Right cardiac atrium (tissue), 5 donors: ENCODE measurements at regions not wholly inside any gene's neighbourhood (a gene's known extent, or its start where the extent isn't known, plus 50 kb on each side); places are given as distances from the start of the nearest gene placed in this dataset.
A peak's percentile ranks its signal among the peaks of the same experiment; 100 is the strongest.

Source experiments
- ATAC-seq, 2 donors: fragments of 200-7000 bp; cut with Tn5 transposase; one replicate each; pipeline versions ENCODE4 v1.8.0 to v1.9.1; 2020; ENCODE audit warnings: moderate library complexity in 2 of 2, mild to moderate bottlenecking in 1 of 2
- DNase-seq, 3 donors: peaks; one replicate each; pipeline ENCODE4 v3.0.0-alpha.2; 2020
- H3K27ac ChIP-seq: one replicate; pipeline ENCODE4 v1.5.1; 2013; ENCODE audit warnings: mild to moderate bottlenecking, low read length, control low read depth, moderate library complexity
- H3K27me3 ChIP-seq: one replicate; pipeline ENCODE4 v1.6.1; 2013; ENCODE audit not compliant: control insufficient read depth, insufficient read depth
- H3K4me1 ChIP-seq: one replicate; pipeline ENCODE4 v1.6.1; 2013; ENCODE audit warnings: low read length; ENCODE audit not compliant: control insufficient read depth, insufficient read depth
- H3K4me3 ChIP-seq: one replicate; pipeline ENCODE4 v1.5.1; 2013; ENCODE audit warnings: low read length, control low read depth
- H3K9me3 ChIP-seq: one replicate; pipeline ENCODE4 v1.6.1; 2013; ENCODE audit warnings: low read length; ENCODE audit not compliant: control insufficient read depth
- WGBS: extraction: QIAGEN DNeasy Blood & Tissue Kit; methylation state at CpG from one replicate; pipeline ENCODE4 v1.1.7; 2013; 5-methylcytosine and 5-hydroxymethylcytosine counted together
- intact Hi-C, 4 donors: fragments of 100-400 bp; cut with DNase I; formaldehyde crosslinking; loops; one replicate each; pipeline versions ENCODE4 v1.11.0 to v1.14.0; 2022 to 2023
- donor health status: healthy with polysubstance abuse.
- donor health status: DM: no; HTN: yes; CAD: no.
- donor health status: DM: no; HTN: no; CAD: no.
- donor health status: DM: no; HTN: yes; CAD: no; lungs with severe emphysema.
- donor health status: DM: yes; HTN: yes; CAD: no.

DNA sequence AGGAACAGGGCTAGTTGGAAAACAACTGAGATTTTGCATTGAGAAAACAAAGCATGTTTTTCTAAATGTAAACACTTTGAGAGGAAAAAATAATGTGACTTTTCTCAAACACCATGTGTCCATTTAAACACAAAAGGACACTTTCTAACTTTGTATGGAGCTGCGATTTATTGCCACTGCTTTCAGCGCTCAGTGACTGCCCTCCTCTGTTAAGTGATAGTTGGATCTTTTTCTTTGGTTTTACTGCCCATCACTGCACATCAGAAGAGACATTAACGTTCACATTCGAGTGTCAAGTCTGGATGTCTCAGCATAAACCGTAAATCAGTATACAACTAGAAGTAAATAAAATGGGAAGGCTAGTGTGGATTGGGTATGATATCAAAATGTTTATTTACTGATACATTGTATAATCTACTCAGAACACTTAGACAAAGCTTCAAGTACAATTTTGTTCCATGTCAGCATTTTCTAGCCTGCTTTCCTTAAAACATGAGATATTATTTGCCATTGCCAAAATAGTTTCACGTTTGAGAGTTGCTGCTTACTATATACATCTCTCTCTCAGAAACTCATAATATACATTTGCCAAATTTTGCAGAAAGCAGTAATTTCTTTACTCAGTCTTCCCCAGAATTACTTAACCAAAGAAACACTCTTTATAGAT, 237.6 kb downstream of the IKZF2 start:
- DNase-seq: no peak
- intact Hi-C loops: no loop called here
- no peaks in the 10 kb centered on the region for H3K27me3 ChIP-seq
- no peak overlapping the region for H3K4me3 ChIP-seq
- 66% methylated on average over 6 of the region's 6 CpGs for WGBS
- no peak overlapping the region for H3K27ac ChIP-seq
- ATAC-seq: no peak
- peaks cover 2% of the 10 kb centered on the region for H3K4me1 ChIP-seq
- H3K9me3 ChIP-seq: no peaks in the 10 kb centered on the region

DNA sequence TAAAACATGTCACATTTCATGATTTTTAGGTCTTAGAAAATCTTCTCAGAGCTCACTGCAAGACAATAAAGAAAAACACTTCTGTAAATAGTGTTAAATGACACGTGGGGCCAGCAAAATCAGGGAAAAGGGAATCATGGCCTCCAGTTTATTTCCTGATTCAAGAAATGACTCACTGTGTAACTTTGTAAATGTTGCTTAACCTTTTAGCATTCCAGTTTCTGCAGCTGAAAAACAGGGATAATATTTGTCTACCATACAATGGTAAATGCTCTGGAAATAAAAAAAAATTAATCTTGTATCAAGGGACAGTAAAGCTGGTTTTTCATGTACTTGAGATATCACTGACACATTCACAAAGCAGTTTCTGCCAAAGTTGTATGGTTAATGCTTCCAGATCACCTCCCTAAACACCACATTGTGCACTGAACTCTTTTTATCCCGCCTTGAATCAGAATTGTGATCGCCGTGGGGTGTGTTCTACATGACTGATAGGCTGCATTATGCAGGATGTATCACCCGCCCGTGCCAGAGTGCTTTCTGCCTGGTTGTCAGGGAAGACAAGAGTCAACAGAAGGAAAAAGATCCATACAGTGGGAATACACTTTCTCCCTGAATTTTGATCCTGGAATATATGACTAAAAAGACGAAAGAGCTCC, 238.8 kb downstream of the IKZF2 start:
- no peaks in the 10 kb centered on the region for H3K27me3 ChIP-seq
- H3K9me3 ChIP-seq: no peaks in the 10 kb centered on the region
- peak in 1 of 2 donors; percentile 36 for ATAC-seq
- H3K4me3 ChIP-seq: no peak overlapping the region
- 53% methylated on average over 7 of the region's 7 CpGs for WGBS
- DNase-seq: no peak
- intact Hi-C loops: no loop called here
- H3K4me1 ChIP-seq: peaks cover 2% of the 10 kb centered on the region
- no peak overlapping the region for H3K27ac ChIP-seq

DNA sequence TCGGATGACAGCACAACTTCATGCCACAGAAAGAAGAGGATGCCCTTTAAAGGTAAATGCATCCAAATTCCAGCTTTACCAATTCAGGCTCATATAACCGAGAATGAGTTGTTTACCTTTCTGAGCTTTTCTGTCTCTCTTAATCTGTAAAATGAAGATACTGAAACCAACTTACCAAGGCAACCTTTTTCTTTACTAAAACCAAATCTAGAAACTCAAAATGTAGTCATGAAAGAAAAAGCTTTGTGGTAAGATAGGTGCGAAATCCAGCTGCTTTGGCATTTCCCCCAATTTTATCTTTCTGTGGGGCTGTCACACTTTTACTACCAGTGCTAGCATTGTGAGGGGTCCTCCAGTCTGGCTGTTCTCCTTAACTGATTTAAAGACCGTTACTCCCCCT, 240.4 kb downstream of the IKZF2 start:
- no peak for DNase-seq
- intact Hi-C loops: no loop called here
- ATAC-seq: no peak

DNA sequence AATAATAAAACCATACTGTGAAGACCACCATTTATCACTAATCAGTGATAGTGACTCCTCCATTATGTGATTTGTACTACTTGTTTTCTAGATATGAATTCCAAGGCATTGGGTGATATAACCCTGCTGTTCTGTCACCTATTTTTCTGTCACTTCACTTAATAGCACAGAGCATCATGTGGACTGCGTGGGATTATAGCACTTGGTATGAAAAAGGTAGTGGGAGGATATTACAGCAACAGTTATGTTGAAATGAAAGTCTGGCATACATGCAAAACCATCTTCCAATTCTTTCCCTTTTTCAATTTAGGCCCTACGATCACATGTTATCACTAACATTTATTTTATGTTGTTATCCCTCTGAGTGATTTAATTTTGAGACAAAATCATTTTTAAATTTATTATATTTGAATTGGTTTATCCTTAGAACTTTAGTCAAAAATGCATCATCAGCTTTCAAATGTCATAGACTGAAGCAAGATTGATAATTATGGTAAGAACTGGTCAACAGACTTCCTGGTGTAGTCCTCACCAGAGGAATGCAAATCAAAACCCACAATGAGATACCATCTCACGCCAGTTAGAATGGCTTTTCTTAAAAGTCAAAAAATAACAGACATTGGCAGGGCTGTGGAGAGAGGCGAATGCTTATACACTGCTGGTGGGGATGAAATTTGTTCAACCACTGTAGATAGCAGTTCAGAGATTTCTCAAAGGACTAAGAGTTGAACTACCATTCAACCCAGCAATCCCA, 242.6 kb downstream of the IKZF2 start:
- no peak for DNase-seq
- no peak for ATAC-seq
- intact Hi-C loops: no loop called here
- Histone ChIP-seq H3K27me3 (no peaks in the 10 kb centered on the region), H3K9me3 (no peaks in the 10 kb centered on the region), H3K4me1 (peaks cover 2% of the 10 kb centered on the region), H3K4me3 (no peak overlapping the region), H3K27ac (no peak overlapping the region)
- 73% methylated on average over 4 of the region's 4 CpGs for WGBS

More for the DNA sequence above, 240.4 kb downstream of the IKZF2 start:
- no peaks in the 10 kb centered on the region for H3K27me3 ChIP-seq
- WGBS: 86% methylated on average over 4 of the region's 4 CpGs
- no peak overlapping the region for H3K4me3 ChIP-seq
- no peak overlapping the region for H3K27ac ChIP-seq
- H3K4me1 ChIP-seq: peaks cover 2% of the 10 kb centered on the region
- H3K9me3 ChIP-seq: no peaks in the 10 kb centered on the region

DNA sequence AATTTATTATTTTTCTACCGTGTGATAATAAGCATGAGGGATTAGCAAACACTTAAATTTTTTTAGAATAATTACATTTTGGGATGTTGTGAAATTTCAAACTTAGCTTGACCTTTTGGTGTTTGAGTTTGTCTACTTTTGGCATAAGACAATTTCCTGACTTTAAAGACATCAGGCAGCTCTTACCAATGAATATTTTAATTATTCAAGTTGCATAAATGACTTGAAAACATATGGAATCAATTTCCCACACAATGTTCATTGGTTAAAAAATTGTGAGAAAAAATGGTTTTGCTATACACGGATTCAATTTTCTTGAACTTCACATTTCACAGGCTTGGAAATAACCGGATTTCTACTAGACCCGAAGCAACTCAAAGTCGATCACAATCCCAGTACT, 243.4 kb downstream of the IKZF2 start:
- no peaks in the 10 kb centered on the region for H3K9me3 ChIP-seq
- 82% methylated on average over 5 of the region's 5 CpGs for WGBS
- intact Hi-C loops: no loop called here
- DNase-seq (no peak), ATAC-seq (no peak)
- H3K27me3 ChIP-seq: no peaks in the 10 kb centered on the region
- no peak overlapping the region for H3K27ac ChIP-seq
- H3K4me1 ChIP-seq: peaks cover 2% of the 10 kb centered on the region
- no peak overlapping the region for H3K4me3 ChIP-seq

DNA sequence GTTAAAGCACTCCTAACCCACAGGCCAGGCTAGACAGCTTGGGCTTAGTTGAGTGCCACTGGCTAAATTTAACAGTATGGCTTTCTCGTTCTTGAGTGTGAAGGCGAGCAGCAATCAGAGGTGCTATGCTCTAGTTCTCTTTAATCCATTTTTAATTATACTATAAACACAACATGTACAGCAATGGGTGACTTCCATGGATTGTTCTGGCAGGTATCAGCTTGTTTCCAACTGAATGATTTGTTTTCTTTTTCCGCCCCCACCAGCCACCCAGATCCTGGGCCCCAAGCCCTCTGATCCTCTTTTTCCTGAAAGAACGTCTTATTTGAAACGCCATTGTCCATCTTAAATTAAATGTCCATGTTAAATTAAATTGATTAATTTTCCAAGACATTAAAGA, 244.8 kb downstream of the IKZF2 start:
- Histone ChIP-seq H3K27ac (no peak overlapping the region), H3K9me3 (no peaks in the 10 kb centered on the region), H3K27me3 (no peaks in the 10 kb centered on the region), H3K4me1 (no peaks in the 10 kb centered on the region), H3K4me3 (no peak overlapping the region)
- DNase-seq: no peak
- ATAC-seq: no peak
- intact Hi-C loops: no loop called here
- WGBS: 79% methylated on average over 5 of the region's 5 CpGs

DNA sequence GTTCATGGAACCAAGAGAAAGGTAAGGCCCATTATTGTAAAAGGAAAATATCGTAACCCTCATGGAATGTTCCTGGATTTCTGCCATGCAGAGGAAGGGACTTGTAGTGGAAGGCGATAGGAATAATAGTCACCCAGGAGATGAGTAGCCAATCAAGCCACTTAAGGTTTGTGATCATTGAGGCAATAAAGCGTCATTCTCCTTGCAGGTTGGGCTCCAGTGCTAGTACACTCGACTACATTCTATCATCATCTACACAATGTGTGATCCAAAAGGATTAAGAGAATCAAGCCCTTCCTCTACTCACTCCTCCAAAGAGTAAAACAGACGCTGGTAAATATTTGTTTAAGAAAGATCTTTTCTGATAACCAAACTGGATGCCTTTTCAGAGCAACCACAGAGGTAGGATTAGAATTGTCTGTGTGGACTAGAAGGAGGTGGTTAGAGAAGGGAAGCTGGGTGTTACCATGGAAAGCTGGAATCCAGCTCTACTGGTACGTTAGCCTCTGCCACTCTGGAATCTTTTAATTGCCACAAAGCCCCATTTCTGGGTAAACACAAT, 245.7 kb downstream of the IKZF2 start:
- 62% methylated on average over 6 of the region's 6 CpGs for WGBS
- Histone ChIP-seq H3K9me3 (no peaks in the 10 kb centered on the region), H3K4me1 (no peaks in the 10 kb centered on the region), H3K27me3 (no peaks in the 10 kb centered on the region), H3K4me3 (no peak overlapping the region), H3K27ac (no peak overlapping the region)
- DNase-seq: no peak
- intact Hi-C loops: no loop called here
- peak; percentile 14 to 42 for ATAC-seq

DNA sequence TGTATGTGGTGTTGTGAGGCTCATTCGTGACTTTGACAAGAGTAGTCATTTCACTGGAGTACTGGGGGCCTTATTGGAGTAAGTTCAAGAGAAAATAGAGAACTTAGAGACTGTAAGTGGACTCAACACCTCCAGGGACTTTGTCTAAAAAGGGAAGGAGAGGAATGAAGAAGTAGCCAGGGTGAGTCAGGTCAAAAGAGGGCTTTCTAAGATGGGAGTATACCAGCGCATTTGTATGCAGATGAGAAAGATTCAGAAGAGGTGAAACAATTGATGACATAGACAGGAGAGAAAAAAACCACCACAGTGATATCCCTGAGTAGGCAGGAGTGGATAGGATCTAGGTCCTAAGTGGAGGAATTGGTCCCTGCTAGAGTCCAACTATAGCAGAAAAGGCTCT, 246.8 kb downstream of the IKZF2 start:
- DNase-seq (no peak), ATAC-seq (no peak)
- no peak overlapping the region for H3K4me3 ChIP-seq
- intact Hi-C loops: no loop called here
- H3K9me3 ChIP-seq: no peaks in the 10 kb centered on the region
- no peak overlapping the region for H3K27ac ChIP-seq
- H3K27me3 ChIP-seq: no peaks in the 10 kb centered on the region
- H3K4me1 ChIP-seq: no peaks in the 10 kb centered on the region
- 83% methylated on average over 2 of the region's 2 CpGs for WGBS

DNA sequence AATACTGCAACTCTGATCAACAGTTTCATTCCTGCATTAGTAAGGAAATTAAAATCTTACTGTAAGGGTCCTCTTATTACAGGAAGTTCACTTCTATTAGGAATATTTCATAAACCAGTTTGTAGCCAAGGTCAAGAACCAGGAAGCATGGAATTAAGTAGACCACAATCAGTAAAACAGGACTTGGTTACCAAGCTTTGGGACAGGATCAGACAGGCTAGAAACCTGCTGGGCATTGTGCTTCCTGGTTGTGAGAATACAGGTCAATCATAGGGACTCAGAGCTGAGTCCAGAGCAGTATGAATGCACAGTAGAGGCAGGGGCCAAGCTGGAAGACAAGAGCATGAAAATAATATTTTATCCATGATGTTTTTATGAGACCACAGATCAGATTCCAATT, 248.0 kb downstream of the IKZF2 start:
- intact Hi-C loops: no loop called here

DNA sequence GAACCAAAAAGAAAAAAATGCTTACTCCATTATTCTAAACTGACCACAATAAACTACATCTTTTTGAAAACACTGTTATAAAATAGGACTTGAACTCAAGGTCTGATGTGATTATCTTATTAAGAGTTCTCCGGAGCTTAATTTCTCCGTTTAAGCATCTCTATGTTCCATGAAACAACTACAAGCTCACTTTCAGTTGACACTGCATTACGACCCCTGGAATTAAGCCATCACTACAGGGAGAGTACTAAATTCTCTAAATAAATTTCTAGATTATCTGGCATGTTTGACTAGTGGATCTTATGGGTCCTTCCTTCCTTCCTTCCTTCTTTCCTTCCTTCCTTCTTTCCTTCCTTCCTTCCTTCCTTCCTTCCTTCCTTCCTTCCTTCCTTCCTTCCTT, 249.0 kb downstream of the IKZF2 start:
- DNase-seq (no peak), ATAC-seq (no peak)
- intact Hi-C loops: no loop called here
- no peaks in the 10 kb centered on the region for H3K9me3 ChIP-seq
- 74% methylated on average over 3 of the region's 3 CpGs for WGBS
- no peak overlapping the region for H3K27ac ChIP-seq
- no peak overlapping the region for H3K4me3 ChIP-seq
- no peaks in the 10 kb centered on the region for H3K4me1 ChIP-seq
- no peaks in the 10 kb centered on the region for H3K27me3 ChIP-seq

More for the DNA sequence above, 248.0 kb downstream of the IKZF2 start:
- no peaks in the 10 kb centered on the region for H3K4me1 ChIP-seq
- H3K27me3 ChIP-seq: no peaks in the 10 kb centered on the region
- H3K9me3 ChIP-seq: no peaks in the 10 kb centered on the region
- ATAC-seq: no peak
- no peak overlapping the region for H3K4me3 ChIP-seq
- H3K27ac ChIP-seq: no peak overlapping the region
- no peak for DNase-seq

DNA sequence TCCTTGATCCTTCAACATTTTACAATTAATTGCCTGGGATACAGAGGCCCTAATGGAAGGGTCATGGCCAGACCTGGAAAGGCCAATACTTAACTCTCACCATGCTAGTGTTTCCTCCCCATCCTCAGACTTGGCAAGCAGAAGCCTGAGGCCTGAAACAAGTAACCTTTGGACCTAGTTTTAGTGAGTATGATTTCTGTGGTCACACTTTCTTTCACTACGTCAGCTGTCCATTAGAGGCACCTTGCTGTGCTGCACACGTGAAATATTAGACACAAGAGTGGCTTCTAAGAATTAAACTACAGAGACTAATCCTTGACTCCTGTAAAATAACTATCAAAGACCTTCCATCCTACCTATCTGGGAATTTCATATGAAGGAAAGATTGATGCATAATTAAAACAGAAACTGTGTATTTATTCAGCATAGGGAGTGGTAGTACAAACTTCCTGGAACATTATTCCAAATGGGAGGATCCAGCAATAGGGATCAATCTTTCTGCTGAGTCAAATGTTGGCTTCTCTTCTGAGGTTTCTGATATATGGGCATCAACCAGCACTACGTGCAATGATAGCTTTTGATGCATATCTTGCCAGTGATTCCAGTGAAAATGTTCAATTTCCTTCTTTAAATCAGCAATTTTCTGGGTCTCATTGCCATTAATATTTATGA, 249.7 kb downstream of the IKZF2 start:
- Histone ChIP-seq H3K27me3 (no peaks in the 10 kb centered on the region), H3K4me1 (no peaks in the 10 kb centered on the region), H3K4me3 (no peak overlapping the region), H3K9me3 (no peaks in the 10 kb centered on the region), H3K27ac (no peak overlapping the region)
- intact Hi-C loops: no loop called here
- no peak for DNase-seq
- 76% methylated on average over 3 of the region's 3 CpGs for WGBS
- ATAC-seq: no peak
